ENCODE measurements at regions not wholly inside any gene's neighbourhood (a gene's known extent, or its start where the extent isn't known, plus 50 kb on each side); places are given as distances from the start of the nearest gene placed in this dataset.

- no peak for DNase-seq (ENCODE audit: low read depth)
- no peak for TF ChIP-seq CTCF (IDR thresholded peaks at IDR 0.05; ENCODE audit: insufficient read depth, low read depth, low read length)
- no peak overlapping the region for H3K4me3 ChIP-seq (ENCODE audit: low read depth, low read length)
Observed at GRCh38 chr12:43294916-43295315, 257.1 kb downstream of the ADAMTS20 start.

GRCh38 chr12:43294147-43294546, 257.9 kb downstream of the ADAMTS20 start:
- DNase-seq (ENCODE audit: low read depth): no peak
- no peak overlapping the region for H3K4me3 ChIP-seq (ENCODE audit: low read depth, low read length)
- TF ChIP-seq CTCF (IDR thresholded peaks at IDR 0.05; ENCODE audit: insufficient read depth, low read depth, low read length): no peak

GRCh38 chr12:43293396-43293795, 258.6 kb downstream of the ADAMTS20 start:
- H3K4me3 ChIP-seq (ENCODE audit: low read depth, low read length): no peak overlapping the region
- no peak for TF ChIP-seq CTCF (IDR thresholded peaks at IDR 0.05; ENCODE audit: insufficient read depth, low read depth, low read length)
- DNase-seq (ENCODE audit: low read depth): no peak

- TF ChIP-seq CTCF (IDR thresholded peaks at IDR 0.05; ENCODE audit: insufficient read depth, low read depth, low read length): no peak
- DNase-seq (ENCODE audit: low read depth): no peak
- H3K4me3 ChIP-seq (ENCODE audit: low read depth, low read length): no peak overlapping the region
Observed at GRCh38 chr12:43292699-43293098, 259.3 kb downstream of the ADAMTS20 start.

GRCh38 chr12:43291516-43291915, 260.5 kb downstream of the ADAMTS20 start:
- no peak for TF ChIP-seq CTCF (IDR thresholded peaks at IDR 0.05; ENCODE audit: insufficient read depth, low read depth, low read length)
- DNase-seq (ENCODE audit: low read depth): no peak
- H3K4me3 ChIP-seq (ENCODE audit: low read depth, low read length): no peak overlapping the region

- no peak for DNase-seq (ENCODE audit: low read depth)
- no peak overlapping the region for H3K4me3 ChIP-seq (ENCODE audit: low read depth, low read length)
- TF ChIP-seq CTCF (IDR thresholded peaks at IDR 0.05; ENCODE audit: insufficient read depth, low read depth, low read length): no peak
Observed at GRCh38 chr12:43290836-43291235, 261.2 kb downstream of the ADAMTS20 start.

GRCh38 chr12:43289426-43289801, 262.6 kb downstream of the ADAMTS20 start:
- TF ChIP-seq CTCF (IDR thresholded peaks at IDR 0.05; ENCODE audit: insufficient read depth, low read depth, low read length): no peak
- DNase-seq (ENCODE audit: low read depth): no peak

More at GRCh38 chr12:43289426-43289801, 262.6 kb downstream of the ADAMTS20 start:
- H3K4me3 ChIP-seq (ENCODE audit: low read depth, low read length): no peak overlapping the region

All from fibroblast of villous mesenchyme (primary cell).